GM19238 (cell line): ENCODE measurements at regions not wholly inside any gene's neighbourhood (a gene's known extent, or its start where the extent isn't known, plus 50 kb on each side); places are given as distances from the start of the nearest gene placed in this dataset.

Experiments used
- DNase-seq: peaks from one replicate; pipeline ENCODE4 v3.0.0; 2011; ENCODE audit warnings: low spot score; ENCODE audit not compliant: insufficient read length

- no peak for DNase-seq
Observed at GRCh38 chr20:52268184-52268749, 76.7 kb upstream of the ZFP64 start.

GRCh38 chr20:52267418-52267817 lies 75.8 kb upstream of the ZFP64 start:
- DNase-seq = no peak

- DNase-seq = no peak
Observed at GRCh38 chr20:52263757-52264156, 72.2 kb upstream of the ZFP64 start.

GRCh38 chr20:52261792-52262191 lies 70.2 kb upstream of the ZFP64 start:
- DNase-seq = no peak

- no peak for DNase-seq
Observed at GRCh38 chr20:52259295-52259694, 67.7 kb upstream of the ZFP64 start.

- no peak for DNase-seq
Observed at GRCh38 chr20:52256454-52256853, 64.9 kb upstream of the ZFP64 start.

GRCh38 chr20:52252664-52253063 lies 61.1 kb upstream of the ZFP64 start:
- DNase-seq = no peak

- no peak for DNase-seq
Observed at GRCh38 chr20:52251827-52252226, 60.2 kb upstream of the ZFP64 start.

- DNase-seq = no peak
Observed at GRCh38 chr20:52251136-52251700, 59.6 kb upstream of the ZFP64 start.

GRCh38 chr20:52247548-52247947 lies 56.0 kb upstream of the ZFP64 start:
- no peak for DNase-seq

GRCh38 chr20:52246366-52246765 lies 54.8 kb upstream of the ZFP64 start:
- DNase-seq = no peak

GRCh38 chr20:52244702-52245101 lies 53.1 kb upstream of the ZFP64 start:
- DNase-seq = no peak

- DNase-seq = no peak
Observed at GRCh38 chr20:52242237-52243230, 51.0 kb upstream of the ZFP64 start.
